ENCODE measurements at regions not wholly inside any gene's neighbourhood (a gene's known extent, or its start where the extent isn't known, plus 50 kb on each side); places are given as distances from the start of the nearest gene placed in this dataset.
A peak's percentile ranks its signal among the peaks of the same experiment; 100 is the strongest.
"Not testable (repeated sequence)": the region's sequence is repeated elsewhere in the genome, so short reads cannot be mapped to it uniquely, and the experiment has no call there.

GRCh38 chr18:14460364-14460763 is 83.0 kb downstream of the POTEC start:
- not testable (repeated sequence) for DNase-seq

GRCh38 chr18:14459826-14460225 is 83.6 kb downstream of the POTEC start:
- not testable (repeated sequence) for DNase-seq

GRCh38 chr18:14458009-14458945 is 85.1 kb downstream of the POTEC start:
- not testable (repeated sequence) for DNase-seq

- DNase-seq, result not testable (repeated sequence)
Measured at GRCh38 chr18:14450637-14451009, 92.8 kb downstream of the POTEC start.

- DNase-seq, result not testable (repeated sequence)
Measured at GRCh38 chr18:14449995-14450636, 93.3 kb downstream of the POTEC start.

GRCh38 chr18:14449062-14449461 is 94.3 kb downstream of the POTEC start:
- not testable (repeated sequence) for DNase-seq

GRCh38 chr18:14447715-14448114 is 95.7 kb downstream of the POTEC start:
- not testable (repeated sequence) for DNase-seq

GRCh38 chr18:14435460-14435859 is 107.9 kb downstream of the POTEC start:
- not testable (repeated sequence) for DNase-seq

GRCh38 chr18:14432371-14432770 is 111.0 kb downstream of the POTEC start:
- DNase-seq, result not testable (repeated sequence)

GRCh38 chr18:14431031-14431521 is 112.3 kb downstream of the POTEC start:
- peak; percentile 48 for DNase-seq

GRCh38 chr18:14415806-14416205 is 127.6 kb downstream of the POTEC start:
- DNase-seq, result not testable (repeated sequence)

GRCh38 chr18:14415399-14415798 is 128.0 kb downstream of the POTEC start:
- DNase-seq, result not testable (repeated sequence)

- not testable (repeated sequence) for DNase-seq
Measured at GRCh38 chr18:14395533-14395932, 147.9 kb downstream of the POTEC start.

- DNase-seq, result not testable (repeated sequence)
Measured at GRCh38 chr18:14393563-14394103, 149.8 kb downstream of the POTEC start.

GRCh38 chr18:14392604-14393003 is 150.8 kb downstream of the POTEC start:
- DNase-seq, result not testable (repeated sequence)

- DNase-seq, result not testable (repeated sequence)
Measured at GRCh38 chr18:14384961-14385360, 158.4 kb downstream of the POTEC start.

- not testable (repeated sequence) for DNase-seq
Measured at GRCh38 chr18:14382666-14383065, 160.7 kb downstream of the POTEC start.

GRCh38 chr18:14379489-14379888 is 163.9 kb downstream of the POTEC start:
- DNase-seq, result not testable (repeated sequence)

- DNase-seq, result not testable (repeated sequence)
Measured at GRCh38 chr18:14378376-14378775, 165.0 kb downstream of the POTEC start.

- not testable (repeated sequence) for DNase-seq
Measured at GRCh38 chr18:14361346-14361745, 182.1 kb downstream of the POTEC start.

- not testable (repeated sequence) for DNase-seq
Measured at GRCh38 chr18:14357553-14358297, 185.7 kb downstream of the POTEC start.

GRCh38 chr18:14342170-14342569 is 201.2 kb downstream of the POTEC start:
- DNase-seq, result not testable (repeated sequence)

All from right forelimb (tissue), 1 donor.